Mesendoderm (in vitro differentiated cells): ENCODE measurements at regions not wholly inside any gene's neighbourhood (a gene's known extent, or its start where the extent isn't known, plus 50 kb on each side); places are given as distances from the start of the nearest gene placed in this dataset.

Experiments used
- DNase-seq: peaks from one replicate; pipeline ENCODE4 v3.0.0; 2013
- H2AK5ac ChIP-seq: 2 replicates; pipeline ENCODE4 v1.6.1; 2013; ENCODE audit warnings: low read length, inconsistent platforms
- H2BK120ac ChIP-seq: 2 replicates; pipeline ENCODE4 v1.6.1; 2013; ENCODE audit warnings: low read depth, mild to moderate bottlenecking, low read length, moderate library complexity, mixed read lengths
- H2BK15ac ChIP-seq: replicated peaks from 2 replicates; pipeline ENCODE4 v1.6.1; 2013; ENCODE audit warnings: low read depth, mild to moderate bottlenecking, moderate library complexity
- H2BK5ac ChIP-seq: 2 replicates; pipeline ENCODE4 v1.6.1; 2013; ENCODE audit warnings: low read length, inconsistent platforms
- H3K18ac ChIP-seq: 2 replicates; pipeline ENCODE4 v1.6.1; 2013; ENCODE audit warnings: mild to moderate bottlenecking, low read length, mixed read lengths
- H3K23ac ChIP-seq: one replicate; pipeline ENCODE4 v1.6.1; 2013; ENCODE audit warnings: low read length
- H3K27ac ChIP-seq: 2 replicates; pipeline ENCODE4 v1.5.1; 2013; ENCODE audit warnings: low read depth, mild to moderate bottlenecking, inconsistent platforms, low read length, moderate library complexity
- H3K27me3 ChIP-seq: 2 replicates; pipeline ENCODE4 v1.6.1; 2013; ENCODE audit warnings: low read length, control low read depth, mild to moderate bottlenecking, inconsistent platforms; ENCODE audit not compliant: insufficient read depth, poor library complexity
- H3K36me3 ChIP-seq: 2 replicates; pipeline ENCODE4 v1.6.1; 2013; ENCODE audit warnings: low read length, inconsistent platforms; ENCODE audit not compliant: control insufficient read depth, insufficient read depth
- H3K4ac ChIP-seq: one replicate; pipeline ENCODE4 v1.6.1; 2013; ENCODE audit warnings: low read depth, mild to moderate bottlenecking, low read length, moderate library complexity
- H3K4me1 ChIP-seq: 2 replicates; pipeline ENCODE4 v1.6.1; 2013; ENCODE audit warnings: low read depth, low read length, inconsistent platforms; ENCODE audit not compliant: control insufficient read depth
- H3K4me2 ChIP-seq: 2 replicates; pipeline ENCODE4 v1.6.1; 2013; ENCODE audit warnings: low read length
- H3K4me3 ChIP-seq: 2 replicates; pipeline ENCODE4 v1.5.1; 2013; ENCODE audit warnings: mild to moderate bottlenecking, low read length
- H3K56ac ChIP-seq: one replicate; pipeline ENCODE4 v1.6.1; 2013; ENCODE audit warnings: low read length
- H3K79me1 ChIP-seq: 2 replicates; pipeline ENCODE4 v1.6.1; 2013; ENCODE audit warnings: low read length, inconsistent platforms
- H3K79me2 ChIP-seq: 2 replicates; pipeline ENCODE4 v1.6.1; 2013; ENCODE audit warnings: mild to moderate bottlenecking, low read length; ENCODE audit not compliant: control insufficient read depth, insufficient read depth
- H3K9ac ChIP-seq: 2 replicates; pipeline ENCODE4 v1.6.1; 2013; ENCODE audit warnings: low read length, inconsistent platforms
- H4K5ac ChIP-seq: one replicate; pipeline ENCODE4 v1.6.1; 2013; ENCODE audit warnings: low read length
- H4K8ac ChIP-seq: one replicate; pipeline ENCODE4 v1.6.1; 2013; ENCODE audit warnings: low read depth, mild to moderate bottlenecking, control low read depth, low read length, moderate library complexity
- WGBS: extraction: QIAGEN DNeasy Blood & Tissue Kit; methylation state at CpG from one replicate; pipeline ENCODE4 v1.1.7; 2013; ENCODE audit warnings: low lambda C conversion rate, missing lambda C conversion rate; ENCODE audit not compliant: insufficient coverage; ENCODE audit errors: extremely low coverage; 5-methylcytosine and 5-hydroxymethylcytosine counted together

DNA sequence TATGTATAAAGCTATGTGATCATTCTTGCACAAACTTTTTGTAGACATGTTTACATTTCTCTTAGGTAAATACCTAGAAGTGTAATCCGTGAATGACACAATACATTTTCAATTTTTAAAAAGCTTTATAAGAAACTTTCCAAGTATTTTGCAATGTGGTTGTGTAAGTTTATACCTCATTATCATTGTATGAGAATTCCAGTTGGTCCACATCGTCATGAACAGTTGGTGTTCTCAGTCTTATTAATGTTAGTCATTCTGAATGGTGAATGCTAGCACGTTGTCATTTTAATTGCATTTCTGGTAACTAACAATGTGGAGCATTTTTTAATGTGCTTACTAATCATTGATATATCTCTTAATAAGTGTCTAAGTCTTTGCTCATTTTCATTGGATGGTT is 116.5 kb upstream of the F13A1 start:
- H3K4ac ChIP-seq, result no peak overlapping the region
- H2BK120ac ChIP-seq, result no peak overlapping the region
- H3K4me1 ChIP-seq, result no peaks in the 10 kb centered on the region
- H3K23ac ChIP-seq, result no peak overlapping the region
- H3K4me2 ChIP-seq, result no peak overlapping the region
- no peak overlapping the region for H4K8ac ChIP-seq
- no peak overlapping the region for H3K56ac ChIP-seq
- H3K18ac ChIP-seq, result no peak overlapping the region
- no CpG with 5 or more reads among the region's 3 CpGs for WGBS
- no peaks in the 10 kb centered on the region for H3K27me3 ChIP-seq
- DNase-seq, result no peak
- H2AK5ac ChIP-seq, result no peak overlapping the region
- H2BK15ac ChIP-seq, result no peak overlapping the region
- no peaks in the 10 kb centered on the region for H3K36me3 ChIP-seq
- H3K9ac ChIP-seq, result no peak overlapping the region
- no peak overlapping the region for H3K4me3 ChIP-seq
- H3K79me2 ChIP-seq, result no peaks in the 10 kb centered on the region
- H4K5ac ChIP-seq, result no peak overlapping the region
- H3K79me1 ChIP-seq, result no peaks in the 10 kb centered on the region
- H3K27ac ChIP-seq, result no peak overlapping the region
- H2BK5ac ChIP-seq, result no peak overlapping the region

DNA sequence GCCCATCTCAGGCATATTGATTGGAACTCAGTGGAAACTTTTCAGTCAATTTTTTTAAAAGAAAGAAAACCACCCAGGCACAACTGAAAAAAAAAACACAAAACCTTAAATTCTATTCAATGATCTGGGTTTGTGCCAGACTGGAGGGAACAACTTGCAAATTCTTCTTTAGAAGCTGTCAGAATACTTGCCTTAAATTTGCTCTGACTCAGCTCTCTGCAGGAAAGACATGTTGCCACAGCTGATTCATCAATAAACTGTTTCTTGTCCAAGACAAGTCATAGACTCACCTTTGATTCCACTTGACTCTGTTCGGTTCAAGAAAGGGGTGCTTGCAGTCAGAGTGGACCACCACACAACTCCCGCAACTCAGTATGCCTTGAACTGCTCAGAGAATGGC is 117.8 kb upstream of the F13A1 start:
- no peak overlapping the region for H2BK120ac ChIP-seq
- no peak overlapping the region for H2BK5ac ChIP-seq
- no peak overlapping the region for H3K18ac ChIP-seq
- H3K4ac ChIP-seq, result no peak overlapping the region
- no peaks in the 10 kb centered on the region for H3K36me3 ChIP-seq
- H3K27me3 ChIP-seq, result no peaks in the 10 kb centered on the region
- WGBS, result no CpG with 5 or more reads among the region's 2 CpGs
- no peak overlapping the region for H3K56ac ChIP-seq
- H2BK15ac ChIP-seq, result no peak overlapping the region
- no peak for DNase-seq
- H3K4me1 ChIP-seq, result no peaks in the 10 kb centered on the region
- H3K9ac ChIP-seq, result no peak overlapping the region
- no peak overlapping the region for H4K5ac ChIP-seq
- H3K27ac ChIP-seq, result no peak overlapping the region
- H3K23ac ChIP-seq, result no peak overlapping the region
- no peak overlapping the region for H3K4me2 ChIP-seq
- no peak overlapping the region for H4K8ac ChIP-seq
- no peak overlapping the region for H2AK5ac ChIP-seq
- H3K4me3 ChIP-seq, result no peak overlapping the region
- H3K79me1 ChIP-seq, result no peaks in the 10 kb centered on the region
- H3K79me2 ChIP-seq, result no peaks in the 10 kb centered on the region

DNA sequence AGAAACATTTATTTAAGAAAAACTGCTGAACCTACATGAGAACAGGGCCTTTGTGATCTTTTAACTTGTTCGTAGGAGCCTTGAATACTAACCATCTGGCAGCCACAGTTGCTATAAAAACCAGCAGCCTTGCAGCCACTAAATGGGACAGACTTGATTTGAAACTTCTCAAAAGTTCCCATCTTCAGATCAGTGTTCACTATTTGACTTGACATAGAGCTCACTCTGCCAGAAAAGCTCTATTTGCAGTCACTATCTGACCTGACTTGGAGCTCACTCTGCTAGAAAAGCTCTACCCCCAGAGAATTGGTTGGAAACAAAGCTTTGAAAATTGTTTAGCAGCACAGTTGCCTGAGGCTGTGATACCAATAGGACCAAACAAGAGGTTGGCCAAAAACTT is 119.3 kb upstream of the F13A1 start:
- Histone ChIP-seq H4K8ac (no peak overlapping the region), H4K5ac (no peak overlapping the region), H3K4me2 (no peak overlapping the region), H3K18ac (no peak overlapping the region), H3K9ac (no peak overlapping the region), H3K4me1 (no peaks in the 10 kb centered on the region), H3K4ac (no peak overlapping the region), H3K79me1 (no peaks in the 10 kb centered on the region), H2BK5ac (no peak overlapping the region), H2BK15ac (no peak overlapping the region), H3K27ac (no peak overlapping the region), H3K56ac (no peak overlapping the region), H2AK5ac (no peak overlapping the region), H3K79me2 (no peaks in the 10 kb centered on the region), H3K4me3 (no peak overlapping the region), H3K36me3 (no peaks in the 10 kb centered on the region), H3K27me3 (no peaks in the 10 kb centered on the region), H2BK120ac (no peak overlapping the region), H3K23ac (no peak overlapping the region)
- no CpG with 5 or more reads among the region's 1 CpG for WGBS
- no peak for DNase-seq

DNA sequence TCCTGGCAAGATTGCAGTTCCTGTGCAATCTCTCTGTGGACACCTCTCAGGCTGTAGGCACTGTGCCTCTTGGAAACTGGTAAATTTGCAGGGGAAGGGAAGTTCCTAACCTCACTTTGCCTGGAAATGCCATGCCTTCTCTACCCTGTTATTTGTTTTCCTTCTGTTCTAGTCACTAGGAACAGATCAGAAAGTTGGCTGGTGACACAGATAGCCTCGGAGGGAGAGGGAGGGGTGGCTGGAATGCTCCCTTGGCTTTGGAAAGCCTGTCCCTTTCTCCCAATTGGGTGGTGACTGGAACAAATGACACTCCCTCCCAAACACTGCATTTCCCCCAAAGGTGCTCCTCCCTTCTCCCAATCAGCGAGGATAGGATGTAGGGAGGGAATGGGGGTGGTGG is 131.5 kb upstream of the F13A1 start:
- Histone ChIP-seq H3K4me3 (no peak overlapping the region), H3K27ac (no peak overlapping the region), H2AK5ac (no peak overlapping the region), H3K79me2 (no peaks in the 10 kb centered on the region), H3K4ac (no peak overlapping the region), H3K36me3 (no peaks in the 10 kb centered on the region), H3K23ac (no peak overlapping the region), H4K5ac (no peak overlapping the region), H2BK5ac (no peak overlapping the region), H4K8ac (no peak overlapping the region), H3K18ac (no peak overlapping the region), H3K27me3 (no peaks in the 10 kb centered on the region), H3K79me1 (no peaks in the 10 kb centered on the region), H3K4me2 (no peak overlapping the region), H3K9ac (no peak overlapping the region), H2BK120ac (no peak overlapping the region), H3K56ac (no peak overlapping the region), H2BK15ac (no peak overlapping the region), H3K4me1 (no peaks in the 10 kb centered on the region)
- no CpG with 5 or more reads among the region's 2 CpGs for WGBS
- DNase-seq, result peak; percentile 23

DNA sequence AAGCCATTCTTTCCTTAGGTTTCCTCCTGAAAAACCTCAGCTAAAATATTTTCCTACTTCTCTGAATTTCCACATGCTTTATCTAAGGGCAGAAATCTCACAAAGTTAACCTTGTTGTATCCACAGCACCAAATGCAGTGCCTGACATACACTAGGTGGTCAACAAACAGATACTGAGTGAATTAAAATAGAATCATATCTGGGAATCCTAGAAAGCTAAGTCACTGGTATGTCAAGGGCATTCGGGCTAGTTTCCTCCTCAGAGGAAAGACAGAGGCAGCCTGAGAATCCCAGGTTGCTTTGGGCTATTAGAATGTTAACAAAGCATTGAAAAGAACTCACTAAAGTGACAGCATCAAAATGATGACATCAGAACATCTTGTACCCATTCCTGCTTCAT is 132.7 kb upstream of the F13A1 start:
- no peak for DNase-seq
- H3K4ac ChIP-seq, result no peak overlapping the region
- no peaks in the 10 kb centered on the region for H3K27me3 ChIP-seq
- H4K5ac ChIP-seq, result no peak overlapping the region
- H2BK5ac ChIP-seq, result no peak overlapping the region
- H3K18ac ChIP-seq, result no peak overlapping the region
- no peak overlapping the region for H3K56ac ChIP-seq
- H3K23ac ChIP-seq, result no peak overlapping the region
- no peak overlapping the region for H2BK120ac ChIP-seq
- H3K79me1 ChIP-seq, result no peaks in the 10 kb centered on the region
- no CpG with 5 or more reads among the region's 1 CpG for WGBS
- H3K79me2 ChIP-seq, result no peaks in the 10 kb centered on the region
- H3K4me3 ChIP-seq, result no peak overlapping the region
- no peak overlapping the region for H4K8ac ChIP-seq
- H3K9ac ChIP-seq, result no peak overlapping the region
- H2BK15ac ChIP-seq, result no peak overlapping the region
- no peaks in the 10 kb centered on the region for H3K36me3 ChIP-seq
- no peak overlapping the region for H3K27ac ChIP-seq
- no peaks in the 10 kb centered on the region for H3K4me1 ChIP-seq
- H3K4me2 ChIP-seq, result no peak overlapping the region
- H2AK5ac ChIP-seq, result no peak overlapping the region

DNA sequence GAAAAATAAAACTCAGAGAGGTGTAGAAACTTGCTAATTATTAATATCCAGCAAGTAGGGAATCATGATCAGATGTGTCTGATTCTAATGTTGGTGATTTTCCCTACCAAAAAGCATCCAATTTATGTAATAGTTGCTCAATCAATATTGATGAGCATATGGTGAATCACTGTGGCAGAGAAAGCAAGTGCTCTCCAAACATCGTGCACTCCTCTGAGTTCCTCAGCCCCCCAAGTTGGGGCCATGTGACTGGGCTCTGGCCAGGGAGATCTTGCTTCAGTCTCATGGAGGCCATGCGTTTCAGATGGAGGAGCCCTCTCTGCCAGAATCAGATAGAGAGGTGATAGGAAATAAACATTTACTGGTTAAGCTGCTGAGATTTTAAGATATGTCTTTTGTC is 133.2 kb upstream of the LY86 start:
- no CpG with 5 or more reads among the region's 2 CpGs for WGBS
- Histone ChIP-seq H3K4me1 (no peaks in the 10 kb centered on the region), H3K27ac (no peak overlapping the region), H2BK5ac (no peak overlapping the region), H2BK15ac (no peak overlapping the region), H3K18ac (no peak overlapping the region), H3K27me3 (no peaks in the 10 kb centered on the region), H3K4me2 (no peak overlapping the region), H2AK5ac (no peak overlapping the region), H4K5ac (no peak overlapping the region), H3K4ac (no peak overlapping the region), H4K8ac (no peak overlapping the region), H3K79me1 (no peaks in the 10 kb centered on the region), H3K56ac (no peak overlapping the region), H3K23ac (no peak overlapping the region), H3K79me2 (no peaks in the 10 kb centered on the region), H3K4me3 (no peak overlapping the region), H3K9ac (no peak overlapping the region), H2BK120ac (no peak overlapping the region), H3K36me3 (no peaks in the 10 kb centered on the region)
- DNase-seq, result no peak
